ENCODE measurements at regions not wholly inside any gene's neighbourhood (a gene's known extent, or its start where the extent isn't known, plus 50 kb on each side); places are given as distances from the start of the nearest gene placed in this dataset.

GRCh38 chrX:13179586-13179985, 135.2 kb upstream of the FAM9C start:
- H3K9me3 ChIP-seq, result no peaks in the 10 kb centered on the region
- ATAC-seq, result no peak
- H3K4me1 ChIP-seq, result no peaks in the 10 kb centered on the region
- WGBS (ENCODE audit: missing lambda C conversion rate), result 91% methylated on average over 3 of the region's 3 CpGs
- H3K4me3 ChIP-seq, result no peak overlapping the region
- ChIA-PET CTCF (no interaction called here), POLR2A (no interaction called here)
- no peak overlapping the region for H3K4me2 ChIP-seq
- TF ChIP-seq HMGXB4 (CRISPR knock-in tag; IDR thresholded peaks at IDR 0.05; ENCODE audit: borderline replicate concordance) (no peak), HDAC2 (IDR thresholded peaks at IDR 0.05) (no peak), CBX8 (IDR thresholded peaks at IDR 0.05) (no peak)
- H3K27ac ChIP-seq, result no peak overlapping the region
- peak; percentile 76 for FAIRE-seq
- no peak for DNase-seq (ENCODE audit: low read depth in 1 of 2, low spot score in 1 of 2)

- ATAC-seq (no peak), DNase-seq (ENCODE audit: low read depth in 1 of 2, low spot score in 1 of 2) (no peak), FAIRE-seq (no peak)
- H3K4me3 ChIP-seq, result no peak overlapping the region
- no peaks in the 10 kb centered on the region for H3K4me1 ChIP-seq
- no peak overlapping the region for H3K4me2 ChIP-seq
- H3K9me3 ChIP-seq, result no peaks in the 10 kb centered on the region
- CTCF ChIA-PET, result interaction anchor here (1.2 kb wide), 1 partner anchor 232 kb away, joined by 4 read pairs; no protein-coding TSS in a partner anchor
- WGBS (ENCODE audit: missing lambda C conversion rate), result 90% methylated on average over 2 of the region's 2 CpGs
- no peak overlapping the region for H3K27ac ChIP-seq
- POLR2A ChIA-PET, result no interaction called here
- TF ChIP-seq HOXA7 (CRISPR knock-in tag; IDR thresholded peaks at IDR 0.05), result no peak
- TF ChIP-seq MAX (IDR thresholded peaks at IDR 0.05), result no peak
- TF ChIP-seq HDAC2 (IDR thresholded peaks at IDR 0.05), result no peak
- TF ChIP-seq NFE2L2 (conservative IDR thresholded peaks at IDR 0.05; ENCODE audit: low read length), result no peak
- no peak for TF ChIP-seq HMGXB4 (CRISPR knock-in tag; IDR thresholded peaks at IDR 0.05; ENCODE audit: borderline replicate concordance)
- no peak for TF ChIP-seq CEBPB (IDR thresholded peaks at IDR 0.05)
- no peak for TF ChIP-seq ZSCAN20 (CRISPR knock-in tag; IDR thresholded peaks at IDR 0.05)
- no peak for TF ChIP-seq CTCF (IDR thresholded peaks at IDR 0.05)
- no peak for TF ChIP-seq MAFK (IDR thresholded peaks at IDR 0.05; ENCODE audit: partially characterized antibody)
- TF ChIP-seq PHF8 (IDR thresholded peaks at IDR 0.05; ENCODE audit: borderline replicate concordance, low read depth), result no peak
- no peak for TF ChIP-seq NR3C1 (IDR thresholded peaks at IDR 0.05)
- no peak for TF ChIP-seq RAD21 (conservative IDR thresholded peaks at IDR 0.05 in 1 of 2, IDR thresholded peaks at IDR 0.05 in 1 of 2)
- no peak for TF ChIP-seq ELK1 (IDR thresholded peaks at IDR 0.05; ENCODE audit: low read depth, low read length)
- no peak for TF ChIP-seq ZFP36 (IDR thresholded peaks at IDR 0.05; ENCODE audit: borderline replicate concordance, partially characterized antibody)
Measured at GRCh38 chrX:13179100-13179499, 134.7 kb upstream of the FAM9C start.

GRCh38 chrX:13177921-13178566, 133.6 kb upstream of the FAM9C start:
- no peak overlapping the region for H3K27ac ChIP-seq
- DNase-seq (ENCODE audit: low read depth in 1 of 2, low spot score in 1 of 2), result no peak
- no peak overlapping the region for H3K4me2 ChIP-seq
- ATAC-seq, result no peak
- POLR2A ChIA-PET, result no interaction called here
- H3K9me3 ChIP-seq, result no peaks in the 10 kb centered on the region
- peak; percentile 23 for FAIRE-seq
- CTCF ChIA-PET, result interaction anchor here (1.2 kb wide), 1 partner anchor 231 kb away, joined by 4 read pairs; no protein-coding TSS in a partner anchor
- WGBS (ENCODE audit: missing lambda C conversion rate), result 72% methylated on average over 6 of the region's 6 CpGs
- no peak overlapping the region for H3K4me3 ChIP-seq
- no peaks in the 10 kb centered on the region for H3K4me1 ChIP-seq
- no peak for TF ChIP-seq ZFP36 (IDR thresholded peaks at IDR 0.05; ENCODE audit: borderline replicate concordance, partially characterized antibody)
- TF ChIP-seq ELK1 (IDR thresholded peaks at IDR 0.05; ENCODE audit: low read depth, low read length), result no peak
- no peak for TF ChIP-seq HOXA7 (CRISPR knock-in tag; IDR thresholded peaks at IDR 0.05)
- no peak for TF ChIP-seq E2F6 (IDR thresholded peaks at IDR 0.05; ENCODE audit: borderline replicate concordance, low read depth)
- no peak for TF ChIP-seq HMGXB4 (CRISPR knock-in tag; IDR thresholded peaks at IDR 0.05; ENCODE audit: borderline replicate concordance)
- no peak for TF ChIP-seq CBX8 (IDR thresholded peaks at IDR 0.05)
- no peak for TF ChIP-seq NPAS2 (CRISPR knock-in tag; IDR thresholded peaks at IDR 0.05; ENCODE audit: borderline replicate concordance)
- TF ChIP-seq MAZ (IDR thresholded peaks at IDR 0.05; ENCODE audit: borderline replicate concordance, low read depth, low read length), result no peak
- no peak for TF ChIP-seq POLR2AphosphoS2 (conservative IDR thresholded peaks at IDR 0.05; ENCODE audit: low read length)
- no peak for TF ChIP-seq GATA3 (IDR thresholded peaks at IDR 0.05; ENCODE audit: borderline replicate concordance)
- no peak for TF ChIP-seq HDAC2 (IDR thresholded peaks at IDR 0.05)
- no peak for TF ChIP-seq PHF8 (IDR thresholded peaks at IDR 0.05; ENCODE audit: borderline replicate concordance, low read depth)
